Natural killer cell (primary cell): ENCODE measurements at regions not wholly inside any gene's neighbourhood (a gene's known extent, or its start where the extent isn't known, plus 50 kb on each side); places are given as distances from the start of the nearest gene placed in this dataset.

Experiments used
- ATAC-seq, 3 donors: fragments of 150-1000 bp in 2 of 3; fragments of 200-7000 bp in 1 of 3; cut with Tn5 transposase; 1 replicate in 1 of 3; 2 replicates in 2 of 3; pipeline ENCODE4 v1.10.0; 2021; ENCODE audit warnings: mild to moderate bottlenecking in 2 of 3, moderate library complexity in 2 of 3
- DNase-seq, 2 donors: peaks; one replicate each; pipeline versions ENCODE4 v3.0.0 to v3.0.0-alpha.2; 2013 to 2021; ENCODE audit warnings: mixed read lengths in 1 of 2
- H3K27ac ChIP-seq: one replicate; pipeline ENCODE4 v1.5.1; 2013; ENCODE audit warnings: mild to moderate bottlenecking, low read length
- H3K27me3 ChIP-seq: one replicate; pipeline ENCODE4 v1.6.1; 2013; ENCODE audit warnings: low read length; ENCODE audit not compliant: control insufficient read depth, insufficient read depth
- H3K36me3 ChIP-seq: one replicate; pipeline ENCODE4 v1.6.1; 2013; ENCODE audit warnings: low read length; ENCODE audit not compliant: control insufficient read depth, insufficient read depth
- H3K4me1 ChIP-seq: one replicate; pipeline ENCODE4 v1.6.1; 2013; ENCODE audit warnings: low read length; ENCODE audit not compliant: control insufficient read depth, insufficient read depth
- H3K4me3 ChIP-seq: one replicate; pipeline ENCODE4 v1.5.1; 2013; ENCODE audit warnings: low read length
- H3K9me3 ChIP-seq: one replicate; pipeline ENCODE4 v1.6.1; 2013; ENCODE audit warnings: low read length; ENCODE audit not compliant: control insufficient read depth, insufficient read depth
- H3K27ac Mint-ChIP-seq, 2 donors: one replicate each; pipeline ENCODE4 v1.8.0; 2022; ENCODE audit warnings: mild to moderate bottlenecking in 2 of 2, mixed read lengths in 2 of 2, moderate library complexity in 1 of 2
- H3K27me3 Mint-ChIP-seq, 2 donors: one replicate each; pipeline ENCODE4 v1.8.0; 2022; ENCODE audit warnings: low read depth in 2 of 2, mixed read lengths in 2 of 2
- H3K36me3 Mint-ChIP-seq: one replicate; pipeline ENCODE4 v1.8.0; 2022; ENCODE audit warnings: mixed read lengths
- H3K4me1 Mint-ChIP-seq, 2 donors: one replicate each; pipeline ENCODE4 v1.8.0; 2022; ENCODE audit warnings: mixed read lengths in 2 of 2
- H3K4me3 Mint-ChIP-seq: one replicate; pipeline ENCODE4 v1.8.0; 2022; ENCODE audit warnings: mild to moderate bottlenecking, moderate library complexity, mixed read lengths
- H3K9me3 Mint-ChIP-seq, 2 donors: one replicate each; pipeline ENCODE4 v1.8.0; 2022; ENCODE audit warnings: mixed read lengths in 2 of 2
- CTCF ChIP-seq: fragments of 200-600 bp; IDR thresholded peaks from one replicate; pipeline ENCODE4 v1.8.0; 2022; ENCODE audit warnings: antibody characterized with exemption
- WGBS: methylation state at CpG from one replicate; pipeline ENCODE4 v1.1.7; 2013; ENCODE audit warnings: missing lambda C conversion rate; ENCODE audit not compliant: insufficient coverage; 5-methylcytosine and 5-hydroxymethylcytosine counted together
- intact Hi-C: fragments of 100-400 bp; cut with micrococcal nuclease; formaldehyde crosslinking; loops from one replicate; pipeline ENCODE4 v1.14.2; 2022

GRCh38 chr4:66647476-66647875 lies 897.8 kb downstream of the CENPC start:
- Histone ChIP-seq H3K27me3 (no peaks in the 10 kb centered on the region), H3K9me3 (peaks cover 4% of the 10 kb centered on the region), H3K4me3 (no peak overlapping the region), H3K27ac (no peak overlapping the region), H3K4me1 (no peaks in the 10 kb centered on the region), H3K36me3 (no peaks in the 10 kb centered on the region)
- Mint-ChIP-seq H3K9me3 (peaks cover 0 to 3% of the 10 kb centered on the region in 2 donors), H3K4me3 (no peak overlapping the region), H3K36me3 (no peaks in the 10 kb centered on the region), H3K4me1 (no peaks in the 10 kb centered on the region), H3K27me3 (no peaks in the 10 kb centered on the region), H3K27ac (no peak overlapping the region)
- intact Hi-C loops, result no loop called here
- no peak for TF ChIP-seq CTCF
- DNase-seq (no peak), ATAC-seq (no peak)

GRCh38 chr4:66640233-66640990 lies 904.9 kb downstream of the CENPC start:
- Mint-ChIP-seq H3K9me3 (no peaks in the 10 kb centered on the region), H3K36me3 (no peaks in the 10 kb centered on the region), H3K27ac (no peak overlapping the region), H3K4me1 (no peaks in the 10 kb centered on the region), H3K4me3 (no peak overlapping the region), H3K27me3 (no peaks in the 10 kb centered on the region)
- DNase-seq (no peak), ATAC-seq (no peak)
- H3K36me3 ChIP-seq, result no peaks in the 10 kb centered on the region
- no peaks in the 10 kb centered on the region for H3K27me3 ChIP-seq
- intact Hi-C loops, result no loop called here
- no peak overlapping the region for H3K4me3 ChIP-seq
- H3K9me3 ChIP-seq, result peaks cover 4% of the 10 kb centered on the region
- WGBS, result 67% methylated on average over 4 of the region's 5 CpGs
- H3K4me1 ChIP-seq, result no peaks in the 10 kb centered on the region
- no peak for TF ChIP-seq CTCF
- no peak overlapping the region for H3K27ac ChIP-seq

GRCh38 chr4:66639361-66639760 lies 905.9 kb downstream of the CENPC start:
- H3K27me3 Mint-ChIP-seq, result no peaks in the 10 kb centered on the region
- no peaks in the 10 kb centered on the region for H3K4me1 Mint-ChIP-seq
- Histone ChIP-seq H3K9me3 (peaks cover 4% of the 10 kb centered on the region), H3K27me3 (no peaks in the 10 kb centered on the region), H3K27ac (no peak overlapping the region), H3K4me3 (no peak overlapping the region), H3K4me1 (no peaks in the 10 kb centered on the region), H3K36me3 (no peaks in the 10 kb centered on the region)
- ATAC-seq (no peak), DNase-seq (no peak)
- intact Hi-C loops, result no loop called here
- no peak overlapping the region for H3K4me3 Mint-ChIP-seq
- no peaks in the 10 kb centered on the region for H3K36me3 Mint-ChIP-seq
- no peak overlapping the region for H3K27ac Mint-ChIP-seq
- no peak for TF ChIP-seq CTCF
- H3K9me3 Mint-ChIP-seq, result no peaks in the 10 kb centered on the region

GRCh38 chr4:66636349-66636748 lies 909.0 kb downstream of the CENPC start:
- 50% methylated on average over 2 of the region's 2 CpGs for WGBS
- Histone ChIP-seq H3K36me3 (no peaks in the 10 kb centered on the region), H3K27ac (no peak overlapping the region), H3K9me3 (peaks cover 4% of the 10 kb centered on the region), H3K4me1 (no peaks in the 10 kb centered on the region), H3K4me3 (no peak overlapping the region), H3K27me3 (no peaks in the 10 kb centered on the region)
- no peak for TF ChIP-seq CTCF
- Mint-ChIP-seq H3K9me3 (no peaks in the 10 kb centered on the region), H3K27ac (no peak overlapping the region), H3K27me3 (no peaks in the 10 kb centered on the region), H3K4me1 (no peaks in the 10 kb centered on the region), H3K4me3 (no peak overlapping the region), H3K36me3 (no peaks in the 10 kb centered on the region)
- intact Hi-C loops, result no loop called here
- ATAC-seq, result no peak
- no peak for DNase-seq
